Lower leg skin (tissue), 4 donors: ENCODE measurements at regions not wholly inside any gene's neighbourhood (a gene's known extent, or its start where the extent isn't known, plus 50 kb on each side); places are given as distances from the start of the nearest gene placed in this dataset.

Experiments used
- DNase-seq, 2 donors: peaks; one replicate each; pipeline ENCODE4 v3.0.0-alpha.2; 2019; ENCODE audit warnings: low spot score in 2 of 2
- H3K4me3 ChIP-seq: fragments of 200-600 bp; sonication (generic); 2 replicates; pipeline ENCODE4 v1.5.1; 2017; ENCODE audit warnings: mild to moderate bottlenecking, low read depth; ENCODE audit not compliant: poor library complexity, severe bottlenecking
- POLR2A ChIP-seq, 2 donors: fragments of 450-650 bp; IDR thresholded peaks; one replicate each; pipeline ENCODE4 v1.6.1; 2016 to 2017; ENCODE audit warnings: antibody characterized with exemption in 2 of 2, mild to moderate bottlenecking in 1 of 2, moderate library complexity in 1 of 2
- WGBS, 2 donors: methylation state at CpG; one replicate each; pipeline ENCODE4 v1.1.5; 2018; 5-methylcytosine and 5-hydroxymethylcytosine counted together
- intact Hi-C: fragments of 100-400 bp; cut with DNase I; formaldehyde crosslinking; loops from one replicate; pipeline ENCODE4 v1.15.0; 2023; ENCODE audit warnings: low total_unique reads
- TF ChIP-seq, protein P1 (sequence below), 3 donors: fragments of 450-650 bp; IDR thresholded peaks; one replicate each; pipeline ENCODE4 v1.5.1; 2016; ENCODE audit warnings: antibody characterized with exemption in 3 of 3, mild to moderate bottlenecking in 3 of 3, moderate library complexity in 2 of 3

DNA sequence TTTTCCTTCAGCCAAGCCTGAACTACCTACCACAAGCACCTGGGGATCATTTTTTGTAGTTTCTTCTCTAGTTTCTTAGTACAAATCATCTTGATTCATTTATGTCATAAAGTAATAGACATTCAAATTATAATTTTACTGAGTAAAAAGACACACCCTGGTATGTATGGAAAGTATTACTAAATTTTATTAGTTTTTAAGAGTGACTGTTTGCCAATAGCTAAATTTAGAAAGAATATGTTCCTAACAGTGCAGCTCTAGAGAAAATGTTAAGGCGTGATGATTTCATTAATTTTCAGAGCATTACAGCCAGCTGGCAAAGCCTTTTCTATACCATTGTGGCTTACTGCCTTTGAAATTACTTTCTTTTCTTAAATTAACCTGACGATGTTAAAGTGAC, 612.0 kb upstream of the KCNMB2 start:
- WGBS, 2 donors: 52% methylated on average over 2 of the region's 2 CpGs
- DNase-seq: no peak
- TF ChIP-seq, protein P1, sequence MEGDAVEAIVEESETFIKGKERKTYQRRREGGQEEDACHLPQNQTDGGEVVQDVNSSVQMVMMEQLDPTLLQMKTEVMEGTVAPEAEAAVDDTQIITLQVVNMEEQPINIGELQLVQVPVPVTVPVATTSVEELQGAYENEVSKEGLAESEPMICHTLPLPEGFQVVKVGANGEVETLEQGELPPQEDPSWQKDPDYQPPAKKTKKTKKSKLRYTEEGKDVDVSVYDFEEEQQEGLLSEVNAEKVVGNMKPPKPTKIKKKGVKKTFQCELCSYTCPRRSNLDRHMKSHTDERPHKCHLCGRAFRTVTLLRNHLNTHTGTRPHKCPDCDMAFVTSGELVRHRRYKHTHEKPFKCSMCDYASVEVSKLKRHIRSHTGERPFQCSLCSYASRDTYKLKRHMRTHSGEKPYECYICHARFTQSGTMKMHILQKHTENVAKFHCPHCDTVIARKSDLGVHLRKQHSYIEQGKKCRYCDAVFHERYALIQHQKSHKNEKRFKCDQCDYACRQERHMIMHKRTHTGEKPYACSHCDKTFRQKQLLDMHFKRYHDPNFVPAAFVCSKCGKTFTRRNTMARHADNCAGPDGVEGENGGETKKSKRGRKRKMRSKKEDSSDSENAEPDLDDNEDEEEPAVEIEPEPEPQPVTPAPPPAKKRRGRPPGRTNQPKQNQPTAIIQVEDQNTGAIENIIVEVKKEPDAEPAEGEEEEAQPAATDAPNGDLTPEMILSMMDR (IDR thresholded peaks at IDR 0.05): no peak
- no peak for TF ChIP-seq POLR2A (IDR thresholded peaks at IDR 0.05)
- no peak overlapping the region for H3K4me3 ChIP-seq
- intact Hi-C loops: no loop called here

DNA sequence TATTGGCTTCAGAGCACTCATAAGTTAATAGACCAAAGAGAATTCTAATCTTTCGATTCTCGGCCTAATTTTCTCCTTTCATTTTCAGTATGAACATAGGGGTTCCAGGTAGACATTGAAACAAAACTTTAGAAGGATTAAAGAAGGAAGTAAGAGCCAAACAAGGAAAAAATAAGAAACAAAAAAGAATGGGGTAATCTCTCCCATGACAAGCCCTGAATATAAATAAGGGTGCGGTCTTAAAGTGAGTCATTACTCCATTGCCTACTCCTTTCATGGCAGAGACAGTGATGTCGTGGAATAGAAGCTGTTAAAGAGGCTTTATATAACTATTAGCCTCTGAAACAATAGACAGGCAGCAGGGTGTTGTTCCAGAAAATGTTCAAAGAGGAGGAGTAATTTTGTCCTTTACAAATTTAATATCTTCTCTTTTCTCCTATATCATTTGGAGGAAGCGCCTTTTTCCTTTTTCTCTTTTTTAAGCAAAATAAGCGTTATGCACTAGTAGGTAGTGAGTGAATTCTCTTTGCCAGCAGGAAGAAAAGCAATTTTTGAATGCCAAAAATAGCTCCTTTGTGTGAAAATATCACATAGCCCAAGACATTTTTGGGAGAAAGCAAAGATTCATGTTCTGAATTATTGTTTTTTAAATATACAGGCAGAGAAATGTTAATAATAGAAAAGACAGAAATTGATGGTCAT, 607.9 kb upstream of the KCNMB2 start:
- H3K4me3 ChIP-seq: no peak overlapping the region
- intact Hi-C loops: no loop called here
- no peak for TF ChIP-seq POLR2A (IDR thresholded peaks at IDR 0.05)
- TF ChIP-seq, protein P1 (IDR thresholded peaks at IDR 0.05): no peak
- 43 to 45% methylated on average over 6 of the region's 6 CpGs for WGBS, 2 donors
- DNase-seq: no peak

DNA sequence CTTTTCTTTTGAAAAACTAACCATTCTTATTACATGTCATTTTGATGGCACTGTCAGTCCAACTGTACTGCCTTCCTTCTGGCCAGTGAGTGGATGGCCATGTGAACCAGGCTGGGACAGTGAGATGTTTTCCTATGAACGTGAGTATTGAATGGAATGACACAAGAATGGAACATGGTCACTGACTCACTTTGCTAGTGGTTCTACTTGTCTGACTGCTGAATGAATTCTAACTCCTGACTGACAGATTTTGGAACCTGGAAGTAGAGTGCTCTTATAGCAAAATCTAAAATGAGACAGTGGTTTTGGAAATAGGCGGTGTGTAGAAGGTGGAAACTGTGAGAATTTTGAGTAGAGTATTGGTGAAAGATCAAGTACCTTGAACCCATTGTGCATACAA, 606.9 kb upstream of the KCNMB2 start:
- TF ChIP-seq POLR2A (IDR thresholded peaks at IDR 0.05): no peak
- TF ChIP-seq, protein P1 (IDR thresholded peaks at IDR 0.05): no peak
- intact Hi-C loops: no loop called here
- 70 to 79% methylated on average over 2 of the region's 2 CpGs for WGBS, 2 donors
- no peak overlapping the region for H3K4me3 ChIP-seq
- no peak for DNase-seq

DNA sequence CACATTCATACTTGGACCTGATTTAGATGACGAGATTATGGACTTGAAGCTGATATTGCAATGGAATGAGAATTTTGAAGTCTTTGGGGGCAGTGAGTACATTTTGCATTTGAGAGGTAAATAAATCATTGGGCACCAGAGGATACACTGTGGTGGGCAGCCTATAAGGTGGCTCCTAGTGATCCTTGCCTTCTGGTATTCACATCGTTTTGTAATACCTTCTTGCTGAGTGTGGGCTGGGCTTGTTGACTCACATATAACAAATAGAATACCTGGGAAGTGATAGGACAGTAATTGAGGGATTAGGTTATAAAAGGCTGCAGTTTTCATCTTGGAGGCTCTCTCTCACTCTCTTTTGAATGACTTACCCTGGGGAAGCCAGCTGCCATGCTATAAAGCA, 605.5 kb upstream of the KCNMB2 start:
- no peak for DNase-seq
- no peak for TF ChIP-seq POLR2A (IDR thresholded peaks at IDR 0.05)
- TF ChIP-seq, protein P1 (IDR thresholded peaks at IDR 0.05): no peak
- intact Hi-C loops: no loop called here
- H3K4me3 ChIP-seq: no peak overlapping the region
- 85 to 92% methylated on average over 2 of the region's 2 CpGs for WGBS, 2 donors

DNA sequence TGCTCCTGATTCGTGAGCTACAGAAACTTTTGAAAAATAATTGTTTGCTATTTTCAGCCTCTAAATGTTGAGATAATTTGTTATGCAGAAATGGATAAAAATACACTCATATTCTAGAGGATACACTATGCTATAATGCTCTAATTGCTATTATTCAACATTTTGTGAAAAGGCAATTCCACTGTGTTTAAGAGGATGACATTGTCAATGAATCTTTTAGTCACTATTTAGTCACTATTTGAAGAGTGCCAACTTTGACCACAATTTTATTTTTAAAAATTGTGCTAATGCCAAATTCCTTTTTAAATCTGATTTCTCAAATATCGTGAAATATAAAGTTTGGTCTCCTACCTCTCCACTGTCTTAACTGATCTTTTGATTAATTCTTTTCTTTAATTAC, 604.9 kb upstream of the KCNMB2 start:
- intact Hi-C loops: no loop called here
- no peak for DNase-seq
- 54 to 55% methylated on average over 2 of the region's 2 CpGs for WGBS, 2 donors

More for the DNA sequence above, 604.9 kb upstream of the KCNMB2 start:
- no peak for TF ChIP-seq POLR2A (IDR thresholded peaks at IDR 0.05)
- TF ChIP-seq, protein P1 (IDR thresholded peaks at IDR 0.05): no peak
- no peak overlapping the region for H3K4me3 ChIP-seq
